Smooth muscle cell of the brain vasculature (primary cell): ENCODE measurements at regions not wholly inside any gene's neighbourhood (a gene's known extent, or its start where the extent isn't known, plus 50 kb on each side); places are given as distances from the start of the nearest gene placed in this dataset.
"Not testable (repeated sequence)": the region's sequence is repeated elsewhere in the genome, so short reads cannot be mapped to it uniquely, and the experiment has no call there.

ENCODE experiments used
- DNase-seq: peaks from one replicate; pipeline ENCODE4 v3.0.0-alpha.2; 2012; ENCODE audit warnings: low read depth, low spot score

- DNase-seq = no peak
Measured at GRCh38 chr3:11713171-11713570, 69.5 kb upstream of the VGLL4 start.

- DNase-seq = no peak
Measured at GRCh38 chr3:11712646-11713045, 68.9 kb upstream of the VGLL4 start.

GRCh38 chr3:11711876-11712275 is 68.2 kb upstream of the VGLL4 start:
- DNase-seq = no peak

- DNase-seq = no peak
Measured at GRCh38 chr3:11709782-11710181, 66.1 kb upstream of the VGLL4 start.

- DNase-seq = not testable (repeated sequence)
Measured at GRCh38 chr3:11707084-11707483, 63.4 kb upstream of the VGLL4 start.

GRCh38 chr3:11706604-11707003 is 62.9 kb upstream of the VGLL4 start:
- DNase-seq = no peak

- no peak for DNase-seq
Measured at GRCh38 chr3:11705049-11705448, 61.3 kb upstream of the VGLL4 start.

- DNase-seq = no peak
Measured at GRCh38 chr3:11703146-11703545, 59.4 kb upstream of the VGLL4 start.

- DNase-seq = no peak
Measured at GRCh38 chr3:11699083-11699427, 55.3 kb upstream of the VGLL4 start.

GRCh38 chr3:11698326-11699082 is 54.8 kb upstream of the VGLL4 start:
- no peak for DNase-seq

GRCh38 chr3:11697701-11698100 is 54.0 kb upstream of the VGLL4 start:
- no peak for DNase-seq

- no peak for DNase-seq
Measured at GRCh38 chr3:11696054-11696453, 52.3 kb upstream of the VGLL4 start.
